ENCODE measurements at regions not wholly inside any gene's neighbourhood (a gene's known extent, or its start where the extent isn't known, plus 50 kb on each side); places are given as distances from the start of the nearest gene placed in this dataset.

DNA sequence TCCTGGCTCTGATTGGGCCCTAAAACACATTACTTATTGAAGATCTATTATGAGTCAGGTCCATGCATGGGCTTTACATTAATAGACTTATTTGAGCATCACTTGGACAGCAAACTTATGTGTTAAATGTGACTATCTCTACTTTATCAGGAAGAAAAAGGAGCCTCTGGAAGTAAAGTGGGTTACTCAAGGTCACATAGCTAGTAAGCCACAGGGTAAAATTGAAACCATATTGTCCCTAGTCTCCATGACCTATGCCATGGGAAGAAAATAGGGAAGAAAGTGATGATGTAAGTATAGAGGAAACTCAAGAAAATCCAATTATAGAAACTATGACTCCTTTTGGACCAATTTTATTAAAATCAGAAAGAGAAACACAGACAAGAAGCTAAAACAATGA lies 555.3 kb downstream of the NUF2 start:
- Histone ChIP-seq H3K4me3 (ENCODE audit: low read depth in 1 of 2, low read length in 2 of 2) (no peak overlapping the region), H3K27ac (ENCODE audit: low read length) (no peak overlapping the region), H3K9ac (ENCODE audit: low read depth, low read length) (no peak overlapping the region), H3K4me2 (ENCODE audit: insufficient read depth, low read length) (no peak overlapping the region), H3K36me3 (ENCODE audit: insufficient read depth, low read length) (no peaks in the 10 kb centered on the region), H3K9me3 (ENCODE audit: insufficient read depth, low read length, severe bottlenecking) (no peaks in the 10 kb centered on the region), H3K27me3 (ENCODE audit: insufficient read depth, low read length, poor library complexity) (no peaks in the 10 kb centered on the region), H4K20me1 (ENCODE audit: insufficient read depth, low read length) (no peaks in the 10 kb centered on the region), H2AFZ (ENCODE audit: low read depth, low read length) (no peak overlapping the region), H3K4me1 (ENCODE audit: insufficient read depth, low read length) (no peaks in the 10 kb centered on the region), H3K79me2 (ENCODE audit: insufficient read depth, low read length) (no peaks in the 10 kb centered on the region)
- TF ChIP-seq EZH2 (IDR thresholded peaks at IDR 0.05; ENCODE audit: borderline replicate concordance, low read depth, low read length, severe bottlenecking) (no peak), CTCF (IDR thresholded peaks at IDR 0.05; ENCODE audit: borderline replicate concordance, extremely low read depth, low read length, poor library complexity, severe bottlenecking) (no peak)
- no peak for ATAC-seq (ENCODE audit: insufficient read depth, low read depth)
- DNase-seq: no peak

GRCh38 chr1:163885510-163885909 lies 563.8 kb downstream of the NUF2 start:
- no peak for TF ChIP-seq CTCF (IDR thresholded peaks at IDR 0.05; ENCODE audit: borderline replicate concordance, extremely low read depth, low read length, poor library complexity, severe bottlenecking)
- no peak for TF ChIP-seq EZH2 (IDR thresholded peaks at IDR 0.05; ENCODE audit: borderline replicate concordance, low read depth, low read length, severe bottlenecking)
- no peak for ATAC-seq (ENCODE audit: insufficient read depth, low read depth)

DNA sequence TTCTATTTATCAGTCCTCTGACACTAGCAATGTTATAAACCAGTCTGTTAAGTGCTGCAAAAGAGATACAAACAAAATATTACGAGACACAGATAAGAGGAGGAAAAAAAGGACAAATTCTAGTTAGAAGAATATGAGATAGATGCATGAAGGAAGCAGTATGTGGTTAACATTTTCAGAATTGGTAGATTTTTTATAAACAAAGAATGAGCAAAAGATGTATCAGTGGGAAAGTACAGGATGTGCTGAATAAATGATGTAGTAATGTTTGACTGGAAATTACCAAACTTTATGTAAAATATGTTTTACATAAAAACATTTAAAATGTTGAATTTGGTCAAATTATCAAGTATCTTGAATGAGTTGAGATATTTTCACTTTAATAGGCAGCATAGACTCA lies 574.2 kb downstream of the NUF2 start:
- no peak overlapping the region for H2AFZ ChIP-seq (ENCODE audit: low read depth, low read length)
- no peak overlapping the region for H3K4me3 ChIP-seq (ENCODE audit: low read depth in 1 of 2, low read length in 2 of 2)
- H3K4me2 ChIP-seq (ENCODE audit: insufficient read depth, low read length): no peak overlapping the region
- H3K79me2 ChIP-seq (ENCODE audit: insufficient read depth, low read length): no peaks in the 10 kb centered on the region
- H3K4me1 ChIP-seq (ENCODE audit: insufficient read depth, low read length): no peaks in the 10 kb centered on the region
- no peaks in the 10 kb centered on the region for H3K36me3 ChIP-seq (ENCODE audit: insufficient read depth, low read length)
- no peak for DNase-seq
- no peaks in the 10 kb centered on the region for H4K20me1 ChIP-seq (ENCODE audit: insufficient read depth, low read length)
- no peaks in the 10 kb centered on the region for H3K9me3 ChIP-seq (ENCODE audit: insufficient read depth, low read length, severe bottlenecking)
- H3K27me3 ChIP-seq (ENCODE audit: insufficient read depth, low read length, poor library complexity): no peaks in the 10 kb centered on the region
- TF ChIP-seq EZH2 (IDR thresholded peaks at IDR 0.05; ENCODE audit: borderline replicate concordance, low read depth, low read length, severe bottlenecking): no peak
- TF ChIP-seq CTCF (IDR thresholded peaks at IDR 0.05; ENCODE audit: borderline replicate concordance, extremely low read depth, low read length, poor library complexity, severe bottlenecking): no peak
- H3K9ac ChIP-seq (ENCODE audit: low read depth, low read length): no peak overlapping the region
- H3K27ac ChIP-seq (ENCODE audit: low read length): no peak overlapping the region
- ATAC-seq (ENCODE audit: insufficient read depth, low read depth): no peak

More at GRCh38 chr1:163885510-163885909, 563.8 kb downstream of the NUF2 start:
- Histone ChIP-seq H3K4me3 (ENCODE audit: low read depth in 1 of 2, low read length in 2 of 2) (no peak overlapping the region), H3K4me2 (ENCODE audit: insufficient read depth, low read length) (no peak overlapping the region), H3K9ac (ENCODE audit: low read depth, low read length) (no peak overlapping the region), H3K4me1 (ENCODE audit: insufficient read depth, low read length) (no peaks in the 10 kb centered on the region), H3K36me3 (ENCODE audit: insufficient read depth, low read length) (no peaks in the 10 kb centered on the region), H3K9me3 (ENCODE audit: insufficient read depth, low read length, severe bottlenecking) (no peaks in the 10 kb centered on the region), H3K79me2 (ENCODE audit: insufficient read depth, low read length) (no peaks in the 10 kb centered on the region), H3K27ac (ENCODE audit: low read length) (no peak overlapping the region), H3K27me3 (ENCODE audit: insufficient read depth, low read length, poor library complexity) (no peaks in the 10 kb centered on the region), H4K20me1 (ENCODE audit: insufficient read depth, low read length) (no peaks in the 10 kb centered on the region), H2AFZ (ENCODE audit: low read depth, low read length) (no peak overlapping the region)
- no peak for DNase-seq
